H9 (cell line): ENCODE measurements at regions not wholly inside any gene's neighbourhood (a gene's known extent, or its start where the extent isn't known, plus 50 kb on each side); places are given as distances from the start of the nearest gene placed in this dataset.

Experiments used
- DNase-seq: peaks from one replicate; pipeline ENCODE4 v3.0.0-alpha.2; 2017
- H2AFZ ChIP-seq: one replicate; pipeline ENCODE4 v1.6.1; 2013; ENCODE audit warnings: mild to moderate bottlenecking, low read length, control low read depth, moderate library complexity
- H2AK5ac ChIP-seq: 2 replicates; pipeline ENCODE4 v1.6.1; 2013; ENCODE audit warnings: low read length, control low read depth, mixed read lengths; ENCODE audit not compliant: insufficient read length
- H2BK120ac ChIP-seq: one replicate; pipeline ENCODE4 v1.6.1; 2013; ENCODE audit warnings: low read depth, mild to moderate bottlenecking, low read length, control low read depth, inconsistent platforms; ENCODE audit not compliant: poor library complexity, severe bottlenecking
- H2BK12ac ChIP-seq: 2 replicates; pipeline ENCODE4 v1.6.1; 2013; ENCODE audit warnings: low read length, control low read depth, mixed read lengths, low read depth; ENCODE audit not compliant: insufficient read length
- H2BK15ac ChIP-seq: 2 replicates; pipeline ENCODE4 v1.6.1; 2013; ENCODE audit warnings: low read depth, low read length, control low read depth
- H2BK20ac ChIP-seq: one replicate; pipeline ENCODE4 v1.6.1; 2013; ENCODE audit warnings: low read depth, mild to moderate bottlenecking, low read length, control low read depth, inconsistent platforms; ENCODE audit not compliant: poor library complexity, severe bottlenecking
- H2BK5ac ChIP-seq: 2 replicates; pipeline ENCODE4 v1.6.1; 2013; ENCODE audit warnings: low read length, control low read depth, mixed read lengths; ENCODE audit not compliant: insufficient read length
- H3K14ac ChIP-seq: 2 replicates; pipeline ENCODE4 v1.6.1; 2013; ENCODE audit warnings: low read length, control low read depth; ENCODE audit not compliant: insufficient read depth
- H3K18ac ChIP-seq: 2 replicates; pipeline ENCODE4 v1.6.1; 2013; ENCODE audit warnings: low read depth, mild to moderate bottlenecking, mixed read lengths, low read length, control low read depth; ENCODE audit not compliant: insufficient read length
- H3K23ac ChIP-seq: 2 replicates; pipeline ENCODE4 v1.6.1; 2013; ENCODE audit warnings: low read length, control low read depth, mixed read lengths, low read depth; ENCODE audit not compliant: insufficient read length
- H3K23me2 ChIP-seq: 2 replicates; pipeline ENCODE4 v1.6.1; 2013; ENCODE audit warnings: low read depth, mild to moderate bottlenecking, mixed read lengths, low read length, control low read depth; ENCODE audit not compliant: insufficient read length, poor library complexity, severe bottlenecking
- H3K27ac ChIP-seq: 2 replicates; pipeline ENCODE4 v1.5.1; 2013; ENCODE audit warnings: low read length, control low read depth, mixed read lengths, low read depth; ENCODE audit not compliant: insufficient read length
- H3K27me3 ChIP-seq: 2 replicates; pipeline ENCODE4 v1.6.1; 2013; ENCODE audit warnings: low read length, control low read depth, inconsistent platforms; ENCODE audit not compliant: insufficient read depth
- H3K4ac ChIP-seq: 2 replicates; pipeline ENCODE4 v1.6.1; 2013; ENCODE audit warnings: low read depth, mild to moderate bottlenecking, control low read depth, inconsistent platforms, low read length, moderate library complexity
- H3K4me1 ChIP-seq: 2 replicates; pipeline ENCODE4 v1.6.1; 2013; ENCODE audit warnings: low read length, control low read depth, inconsistent platforms; ENCODE audit not compliant: insufficient read depth
- H3K4me2 ChIP-seq: 2 replicates; pipeline ENCODE4 v1.6.1; 2013; ENCODE audit warnings: low read length, control low read depth, mixed read lengths; ENCODE audit not compliant: insufficient read length, insufficient read depth
- H3K56ac ChIP-seq: 2 replicates; pipeline ENCODE4 v1.6.1; 2013; ENCODE audit warnings: low read depth, mild to moderate bottlenecking, mixed read lengths, low read length, control low read depth; ENCODE audit not compliant: insufficient read length
- H3K79me1 ChIP-seq: 2 replicates; pipeline ENCODE4 v1.6.1; 2013; ENCODE audit warnings: low read depth, mild to moderate bottlenecking, moderate library complexity, low read length, control low read depth, inconsistent platforms; ENCODE audit not compliant: insufficient read depth, poor library complexity, severe bottlenecking
- H3K79me2 ChIP-seq: 2 replicates; pipeline ENCODE4 v1.6.1; 2013; ENCODE audit warnings: low read length, control low read depth, inconsistent platforms; ENCODE audit not compliant: insufficient read depth
- H3K9ac ChIP-seq: 2 replicates; pipeline ENCODE4 v1.6.1; 2013; ENCODE audit warnings: low read length, control low read depth, mixed read lengths; ENCODE audit not compliant: insufficient read length; ENCODE audit errors: extremely low read depth
- H3K9me3 ChIP-seq: one replicate; pipeline ENCODE4 v1.6.1; 2013; ENCODE audit warnings: low read depth, low read length, inconsistent platforms; ENCODE audit not compliant: control insufficient read depth
- H3T11ph ChIP-seq: one replicate; pipeline ENCODE4 v1.6.1; 2013; ENCODE audit warnings: mild to moderate bottlenecking, low read length, control low read depth, inconsistent platforms
- H4K20me1 ChIP-seq: one replicate; pipeline ENCODE4 v1.6.1; 2013; ENCODE audit not compliant: control insufficient read depth, insufficient read length, insufficient read depth
- H4K5ac ChIP-seq: 2 replicates; pipeline ENCODE4 v1.6.1; 2013; ENCODE audit warnings: low read depth, mild to moderate bottlenecking, mixed read lengths, low read length, control low read depth; ENCODE audit not compliant: insufficient read length
- H4K8ac ChIP-seq: replicated peaks from 2 replicates; pipeline ENCODE4 v1.6.1; 2013; ENCODE audit warnings: low read length, control low read depth, mixed read lengths, low read depth; ENCODE audit not compliant: insufficient read length
- H4K91ac ChIP-seq: 2 replicates; pipeline ENCODE4 v1.6.1; 2013; ENCODE audit warnings: low read depth, mild to moderate bottlenecking, moderate library complexity, mixed read lengths, low read length, control low read depth; ENCODE audit not compliant: insufficient read length
- H3K27ac Mint-ChIP-seq, 3 experiments: 2 replicates in 2 of 3; 3 replicates in 1 of 3; pipeline ENCODE4 v1.8.0; 2020 to 2021; ENCODE audit warnings: mixed read lengths in 3 of 3, mild to moderate bottlenecking in 1 of 3, moderate library complexity in 1 of 3
- H3K27me3 Mint-ChIP-seq: 2 replicates; pipeline ENCODE4 v1.8.0; 2021; ENCODE audit warnings: low read depth, mild to moderate bottlenecking, moderate library complexity, mixed read lengths
- H3K36me3 Mint-ChIP-seq, 3 experiments: 2 replicates in 2 of 3; 3 replicates in 1 of 3; pipeline ENCODE4 v1.8.0; 2020 to 2021; ENCODE audit warnings: low read depth in 3 of 3, mixed read lengths in 3 of 3; ENCODE audit not compliant: insufficient read depth in 1 of 3
- H3K4me1 Mint-ChIP-seq, 2 experiments: 2 replicates each; pipeline ENCODE4 v1.8.0; 2020; ENCODE audit warnings: mixed read lengths in 2 of 2
- H3K4me3 Mint-ChIP-seq, 2 experiments: 2 replicates in 1 of 2; 3 replicates in 1 of 2; pipeline ENCODE4 v1.8.0; 2020 to 2021; ENCODE audit warnings: mild to moderate bottlenecking in 2 of 2, mixed read lengths in 2 of 2, moderate library complexity in 1 of 2
- H3K9me3 Mint-ChIP-seq, 2 experiments: 2 replicates in 1 of 2; 3 replicates in 1 of 2; pipeline ENCODE4 v1.8.0; 2020; ENCODE audit warnings: mild to moderate bottlenecking in 2 of 2, mixed read lengths in 2 of 2, moderate library complexity in 1 of 2
- CTCF ChIP-seq: fragments of 200-600 bp; sonication (generic); conservative IDR thresholded peaks from 3 replicates; pipeline ENCODE4 v1.8.0; 2021; ENCODE audit warnings: antibody characterized with exemption, mild to moderate bottlenecking
- WGBS: extraction: QIAGEN DNeasy Blood & Tissue Kit; methylation state at CpG from one replicate; pipeline ENCODE4 v1.1.7; 2013; ENCODE audit warnings: missing lambda C conversion rate, low lambda C conversion rate, mixed read lengths; ENCODE audit not compliant: insufficient read length; ENCODE audit errors: extremely low coverage; 5-methylcytosine and 5-hydroxymethylcytosine counted together

GRCh38 chr18:37717098-37717497 lies 151.5 kb upstream of the CELF4 start:
- no peak for TF ChIP-seq CTCF
- Histone ChIP-seq H3K27ac (no peak overlapping the region), H3K79me2 (no peaks in the 10 kb centered on the region), H3K4me2 (no peak overlapping the region), H3K23me2 (no peaks in the 10 kb centered on the region), H2AFZ (no peak overlapping the region), H3K23ac (no peak overlapping the region), H3K14ac (no peak overlapping the region), H4K8ac (no peak overlapping the region), H4K20me1 (no peaks in the 10 kb centered on the region), H3K56ac (no peak overlapping the region), H2AK5ac (no peak overlapping the region), H2BK12ac (no peak overlapping the region), H3K4me1 (no peaks in the 10 kb centered on the region), H4K5ac (no peak overlapping the region), H3K79me1 (no peaks in the 10 kb centered on the region), H2BK120ac (no peak overlapping the region), H3K27me3 (no peaks in the 10 kb centered on the region), H2BK15ac (no peak overlapping the region), H2BK20ac (no peak overlapping the region), H2BK5ac (no peak overlapping the region), H4K91ac (no peak overlapping the region), H3T11ph (no peak overlapping the region), H3K9ac (no peak overlapping the region), H3K4ac (no peak overlapping the region), H3K9me3 (no peaks in the 10 kb centered on the region), H3K18ac (no peak overlapping the region)
- Mint-ChIP-seq H3K27ac (no peak overlapping the region), H3K4me3 (no peak overlapping the region), H3K27me3 (peaks cover 10% of the 10 kb centered on the region), H3K9me3 (no peaks in the 10 kb centered on the region), H3K4me1 (peaks cover 0 to 4% of the 10 kb centered on the region in 2 experiments; a peak in 2 of 4 replicates), H3K36me3 (no peaks in the 10 kb centered on the region)
- no CpG with 5 or more reads among the region's 2 CpGs for WGBS
- DNase-seq, result no peak
